ENCODE measurements at regions not wholly inside any gene's neighbourhood (a gene's known extent, or its start where the extent isn't known, plus 50 kb on each side); places are given as distances from the start of the nearest gene placed in this dataset.

- TF ChIP-seq SUZ12 (IDR thresholded peaks at IDR 0.05; ENCODE audit: extremely low read depth, insufficient read depth, insufficient read length) (no peak), ZNF274 (IDR thresholded peaks at IDR 0.05; ENCODE audit: low read depth, low read length) (no peak)
These were observed 564.0 kb downstream of the TRHDE start for GRCh38 chr12:72836194-72836593.
